Right atrium auricular region (tissue), 2 donors: ENCODE measurements at regions not wholly inside any gene's neighbourhood (a gene's known extent, or its start where the extent isn't known, plus 50 kb on each side); places are given as distances from the start of the nearest gene placed in this dataset.

Experiments
- DNase-seq: peaks from one replicate; pipeline ENCODE4 v3.0.0-alpha.2; 2019; ENCODE audit warnings: low spot score
- H3K27ac ChIP-seq, 2 donors: fragments of 200-600 bp; sonication (generic); 1 replicate in 1 of 2; 2 replicates in 1 of 2; pipeline ENCODE4 v1.5.1; 2016 to 2019
- H3K27me3 ChIP-seq, 2 donors: fragments of 200-600 bp; sonication (generic); one replicate each; pipeline versions ENCODE4 v1.5.1 to v1.6.0; 2017 to 2019
- H3K36me3 ChIP-seq: fragments of 200-600 bp; sonication (generic); one replicate; pipeline ENCODE4 v1.5.1; 2016
- H3K4me1 ChIP-seq, 2 donors: fragments of 200-600 bp; sonication (generic); one replicate each; pipeline versions ENCODE4 v1.5.1 to v1.6.0; 2017 to 2019
- H3K4me3 ChIP-seq, 2 donors: fragments of 200-600 bp; sonication (generic); 1 replicate in 1 of 2; 2 replicates in 1 of 2; pipeline ENCODE4 v1.5.1; 2017 to 2019; ENCODE audit warnings: mild to moderate bottlenecking in 1 of 2, moderate library complexity in 1 of 2
- H3K9me3 ChIP-seq, 2 donors: fragments of 200-600 bp; sonication (generic); one replicate each; pipeline ENCODE4 v1.5.1; 2019
- TF ChIP-seq, protein P1 (sequence below), 2 donors: fragments of 200-600 bp; sonication (generic); IDR thresholded peaks; one replicate each; pipeline ENCODE4 v1.5.1; 2019; ENCODE audit warnings: antibody characterized with exemption in 2 of 2

DNA sequence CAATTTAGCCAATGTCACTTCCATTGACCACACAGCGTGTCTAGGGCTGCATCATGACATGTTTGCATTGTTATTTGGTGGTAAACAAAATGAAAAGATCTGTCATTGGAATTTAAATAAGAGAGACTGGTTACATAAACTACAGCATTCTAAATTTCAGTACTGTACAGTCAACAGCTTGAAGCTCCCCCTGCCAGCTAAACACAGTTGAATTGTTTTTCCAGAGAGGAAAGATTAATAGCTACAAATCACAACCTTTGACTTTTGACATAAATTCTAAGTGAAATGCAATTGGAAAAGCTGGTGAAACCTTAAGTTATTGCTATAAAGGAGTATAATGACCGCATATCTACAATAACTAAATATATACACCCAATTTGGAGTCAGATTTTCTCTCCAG is 1600.0 kb upstream of the ACVR2A start:
- H3K27me3 ChIP-seq, result no peaks in the 10 kb centered on the region
- H3K27ac ChIP-seq, result no peak overlapping the region
- H3K36me3 ChIP-seq, result no peaks in the 10 kb centered on the region
- H3K9me3 ChIP-seq, result no peaks in the 10 kb centered on the region
- H3K4me1 ChIP-seq, result no peaks in the 10 kb centered on the region
- TF ChIP-seq, protein P1, sequence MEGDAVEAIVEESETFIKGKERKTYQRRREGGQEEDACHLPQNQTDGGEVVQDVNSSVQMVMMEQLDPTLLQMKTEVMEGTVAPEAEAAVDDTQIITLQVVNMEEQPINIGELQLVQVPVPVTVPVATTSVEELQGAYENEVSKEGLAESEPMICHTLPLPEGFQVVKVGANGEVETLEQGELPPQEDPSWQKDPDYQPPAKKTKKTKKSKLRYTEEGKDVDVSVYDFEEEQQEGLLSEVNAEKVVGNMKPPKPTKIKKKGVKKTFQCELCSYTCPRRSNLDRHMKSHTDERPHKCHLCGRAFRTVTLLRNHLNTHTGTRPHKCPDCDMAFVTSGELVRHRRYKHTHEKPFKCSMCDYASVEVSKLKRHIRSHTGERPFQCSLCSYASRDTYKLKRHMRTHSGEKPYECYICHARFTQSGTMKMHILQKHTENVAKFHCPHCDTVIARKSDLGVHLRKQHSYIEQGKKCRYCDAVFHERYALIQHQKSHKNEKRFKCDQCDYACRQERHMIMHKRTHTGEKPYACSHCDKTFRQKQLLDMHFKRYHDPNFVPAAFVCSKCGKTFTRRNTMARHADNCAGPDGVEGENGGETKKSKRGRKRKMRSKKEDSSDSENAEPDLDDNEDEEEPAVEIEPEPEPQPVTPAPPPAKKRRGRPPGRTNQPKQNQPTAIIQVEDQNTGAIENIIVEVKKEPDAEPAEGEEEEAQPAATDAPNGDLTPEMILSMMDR (IDR thresholded peaks at IDR 0.05), result no peak
- DNase-seq, result no peak
- H3K4me3 ChIP-seq, result no peak overlapping the region

- Histone ChIP-seq H3K9me3 (no peaks in the 10 kb centered on the region), H3K27me3 (no peaks in the 10 kb centered on the region), H3K36me3 (no peaks in the 10 kb centered on the region), H3K4me1 (no peaks in the 10 kb centered on the region), H3K4me3 (no peak overlapping the region), H3K27ac (no peak overlapping the region)
- DNase-seq, result no peak
- TF ChIP-seq, protein P1 (IDR thresholded peaks at IDR 0.05), result no peak
Observed at GRCh38 chr2:146244131-146244530, 1600.7 kb upstream of the ACVR2A start.

GRCh38 chr2:146241023-146241422 is 1603.8 kb upstream of the ACVR2A start:
- Histone ChIP-seq H3K9me3 (no peaks in the 10 kb centered on the region), H3K4me1 (no peaks in the 10 kb centered on the region), H3K27me3 (no peaks in the 10 kb centered on the region), H3K27ac (no peak overlapping the region), H3K36me3 (no peaks in the 10 kb centered on the region), H3K4me3 (no peak overlapping the region)
- DNase-seq, result no peak
- TF ChIP-seq, protein P1 (IDR thresholded peaks at IDR 0.05), result no peak

DNA sequence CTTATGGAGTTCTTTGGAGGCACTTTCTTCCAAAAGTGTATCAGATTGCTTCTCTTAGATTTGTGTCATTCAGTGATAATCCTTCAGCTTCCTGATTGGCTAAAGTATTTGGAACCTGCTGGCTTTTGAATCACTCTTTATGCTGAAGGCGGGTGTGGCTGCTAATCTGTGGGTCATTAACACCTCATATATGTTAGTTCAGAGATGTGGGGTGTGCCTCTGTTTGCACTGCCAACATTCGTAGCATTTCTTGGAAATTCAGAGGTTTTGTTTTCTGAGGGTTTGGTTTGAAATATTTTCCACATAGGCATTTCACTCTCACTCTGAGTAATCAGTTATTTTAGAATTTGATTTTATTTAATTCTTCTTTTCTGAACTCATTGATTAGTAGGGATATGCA is 1604.4 kb upstream of the ACVR2A start:
- no peaks in the 10 kb centered on the region for H3K36me3 ChIP-seq
- TF ChIP-seq, protein P1 (IDR thresholded peaks at IDR 0.05), result no peak
- no peak overlapping the region for H3K4me3 ChIP-seq
- no peaks in the 10 kb centered on the region for H3K9me3 ChIP-seq
- no peak for DNase-seq
- no peaks in the 10 kb centered on the region for H3K27me3 ChIP-seq
- H3K27ac ChIP-seq, result no peak overlapping the region
- no peaks in the 10 kb centered on the region for H3K4me1 ChIP-seq

DNA sequence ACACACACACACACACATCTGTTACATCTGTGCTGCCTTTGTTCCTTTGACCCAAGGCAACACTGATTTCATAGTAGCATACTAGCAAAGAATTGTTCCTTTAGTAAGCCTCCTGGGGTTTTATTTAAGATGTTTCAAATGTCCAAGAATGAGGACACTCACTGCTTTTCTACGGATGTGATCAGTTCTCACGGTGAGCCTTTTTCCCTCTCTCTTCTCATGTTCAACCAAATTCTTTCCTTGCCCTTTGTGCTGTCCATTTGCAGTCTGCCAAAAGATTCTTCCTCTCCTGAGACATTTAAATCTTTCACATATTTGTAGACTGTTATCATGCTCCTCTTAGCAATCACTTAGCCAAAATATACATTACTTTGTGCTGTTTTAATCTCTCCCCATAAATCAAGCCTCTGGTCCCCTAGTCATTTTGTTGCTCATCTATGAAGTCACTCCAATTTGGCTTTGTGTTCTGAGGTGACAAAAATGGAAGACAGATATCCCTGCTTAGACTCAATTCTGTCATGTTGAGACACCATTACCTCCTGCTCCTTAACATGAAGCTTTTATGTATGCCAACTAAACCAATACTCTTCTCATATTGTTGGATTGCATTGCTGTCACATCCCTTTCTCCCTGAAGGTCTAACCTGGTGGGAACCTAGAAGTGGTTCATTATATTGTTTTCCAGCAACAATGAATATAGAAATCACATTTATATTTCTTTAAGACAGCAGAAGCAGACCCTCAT is 1605.3 kb upstream of the ACVR2A start:
- TF ChIP-seq, protein P1 (IDR thresholded peaks at IDR 0.05), result no peak
- Histone ChIP-seq H3K9me3 (no peaks in the 10 kb centered on the region), H3K27ac (no peak overlapping the region), H3K27me3 (no peaks in the 10 kb centered on the region), H3K4me3 (no peak overlapping the region), H3K36me3 (no peaks in the 10 kb centered on the region), H3K4me1 (no peaks in the 10 kb centered on the region)
- no peak for DNase-seq
